GM21381 (cell line): ENCODE measurements at regions not wholly inside any gene's neighbourhood (a gene's known extent, or its start where the extent isn't known, plus 50 kb on each side); places are given as distances from the start of the nearest gene placed in this dataset.

ENCODE experiments used
- ATAC-seq: cut with Tn5 transposase; IDR thresholded peaks from one replicate; pipeline ENCODE4 v1.9.1; 2021; ENCODE audit warnings: mild to moderate bottlenecking, moderate library complexity; ENCODE audit not compliant: unreplicated experiment

DNA sequence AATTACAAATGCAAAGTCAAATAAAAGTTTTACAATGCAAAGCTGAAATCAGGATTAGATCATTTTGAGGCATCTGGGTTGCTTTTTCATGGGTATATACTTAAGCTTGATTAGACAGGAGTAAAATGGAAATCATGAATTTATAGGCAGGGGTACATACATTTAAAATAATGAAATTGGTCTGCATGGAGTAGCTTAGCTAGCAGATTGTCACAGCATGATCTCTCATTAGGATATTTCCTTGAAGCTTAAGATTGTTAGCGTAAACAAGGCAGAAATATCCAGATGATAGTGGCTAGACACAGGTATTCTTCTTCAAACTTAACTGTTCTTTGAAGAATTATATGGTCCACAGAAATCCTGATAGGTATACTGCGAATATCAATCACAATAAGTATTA is 1627.0 kb upstream of the PCDH20 start:
- ATAC-seq: no peak

DNA sequence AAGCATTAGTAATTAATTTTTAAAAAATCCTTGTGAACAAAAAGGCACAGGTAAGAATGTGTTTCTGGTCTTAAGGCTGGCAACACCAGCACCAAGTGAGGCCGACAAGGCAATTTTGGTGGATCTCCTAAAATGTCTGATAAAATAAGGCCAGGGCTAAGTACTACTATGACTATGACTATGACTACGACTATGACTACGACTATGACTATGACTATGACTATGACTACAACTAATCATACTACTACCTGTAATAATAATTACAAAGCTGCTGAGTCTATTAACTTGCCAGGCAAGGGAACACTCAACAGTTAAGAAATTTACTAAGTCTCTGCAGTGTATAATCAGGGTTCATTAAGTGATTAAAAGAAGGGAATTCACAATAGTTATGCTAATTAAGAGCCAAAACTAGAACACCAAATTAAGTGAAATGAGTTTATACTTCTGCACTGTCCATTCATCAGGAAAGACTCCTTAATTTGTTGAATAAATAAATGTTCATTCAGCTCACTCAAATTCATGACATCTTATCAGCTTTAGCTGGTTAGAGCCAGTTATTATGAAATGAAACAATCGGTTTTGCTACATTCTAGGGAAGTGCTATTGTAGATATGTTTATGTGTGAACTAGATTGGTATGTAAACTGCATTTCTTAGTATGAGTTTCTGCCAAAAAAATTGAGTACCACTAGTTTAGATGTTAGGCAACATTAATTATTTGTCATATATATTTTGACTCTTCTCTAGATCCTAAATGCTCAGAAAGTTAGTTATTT is 1626.2 kb upstream of the PCDH20 start:
- ATAC-seq: no peak

DNA sequence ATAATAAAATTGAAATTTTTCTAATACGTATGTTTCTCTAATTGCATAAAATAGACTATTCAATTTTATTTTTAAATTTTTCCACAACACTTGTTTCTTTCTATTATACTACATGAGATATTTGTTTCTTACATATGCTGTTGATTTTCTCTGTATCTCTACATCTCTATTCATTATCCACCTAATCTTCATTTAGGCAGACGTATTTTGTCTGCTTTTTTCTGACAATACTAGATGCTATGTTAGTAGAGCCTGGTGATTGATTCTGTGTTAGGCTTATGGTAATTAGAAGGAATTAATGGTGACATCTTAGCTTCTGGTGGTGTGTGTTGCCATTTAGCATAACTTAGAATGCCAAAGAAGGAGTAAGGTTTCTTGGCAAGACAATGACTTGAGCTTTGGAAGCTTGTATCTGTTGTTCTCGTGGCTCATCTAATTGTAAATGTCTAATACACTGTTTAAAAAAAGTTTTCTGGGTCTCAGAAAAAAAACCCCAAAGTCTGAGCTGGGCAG is 1610.7 kb upstream of the PCDH20 start:
- ATAC-seq: no peak

- no peak for ATAC-seq
Observed at GRCh38 chr13:63025741-63026140, 1610.1 kb upstream of the PCDH20 start.

DNA sequence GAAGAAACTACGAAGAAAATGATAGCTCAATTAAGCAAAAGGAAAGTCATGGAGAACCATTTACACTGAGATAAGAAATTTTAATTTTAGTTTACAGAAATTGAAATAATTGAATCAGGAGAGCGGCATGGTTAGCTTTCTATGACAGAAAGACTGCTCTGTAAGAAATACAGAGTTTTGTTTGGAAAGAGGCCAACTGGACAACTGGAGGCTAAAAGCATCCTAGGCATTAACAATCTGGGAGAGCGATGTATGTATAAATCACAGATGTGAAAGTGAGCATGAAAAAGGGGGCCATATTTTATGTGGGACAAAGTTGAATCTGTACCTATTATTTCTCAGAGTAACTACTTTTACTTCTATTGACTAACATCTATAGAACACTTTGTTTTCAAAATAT is 1608.8 kb upstream of the PCDH20 start:
- ATAC-seq: no peak

DNA sequence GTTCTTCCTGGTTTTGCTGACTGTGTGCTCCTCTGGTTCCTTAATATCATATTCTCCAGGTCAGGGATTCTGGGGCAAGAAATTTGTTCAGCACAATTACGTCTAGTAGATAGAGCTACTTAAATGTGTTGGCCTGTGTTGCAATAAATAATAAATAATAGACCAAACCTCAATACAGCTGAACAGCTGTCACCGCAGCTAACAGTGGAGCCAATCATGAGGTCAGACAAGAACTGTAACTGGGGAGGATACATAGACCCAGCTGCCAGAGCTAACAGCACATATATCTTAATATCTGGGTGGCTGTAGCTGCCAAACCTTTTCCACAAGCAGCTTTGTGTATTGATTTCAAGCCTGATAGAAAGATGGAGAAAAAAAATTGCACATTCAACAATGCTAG is 1596.3 kb upstream of the PCDH20 start:
- no peak for ATAC-seq

- no peak for ATAC-seq
Observed at GRCh38 chr13:63010072-63010658, 1594.5 kb upstream of the PCDH20 start.

DNA sequence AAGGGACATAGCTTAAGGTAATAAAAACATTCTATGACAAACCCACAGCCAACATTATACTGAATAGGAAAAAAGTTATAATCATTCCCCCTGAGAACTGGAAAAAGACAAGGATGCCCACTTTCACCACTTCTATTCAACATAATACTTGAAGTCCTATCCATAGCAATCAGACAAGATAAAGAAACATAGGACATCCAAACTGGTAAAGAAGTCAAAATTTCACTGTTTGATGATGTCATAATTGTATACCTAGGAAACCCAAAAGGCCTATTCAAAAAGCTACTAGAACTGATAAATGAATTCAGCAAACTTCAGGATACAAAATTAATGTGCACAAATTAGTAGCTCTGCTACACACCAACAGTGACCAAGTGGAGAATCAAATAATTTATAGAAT is 1590.0 kb upstream of the PCDH20 start:
- no peak for ATAC-seq

DNA sequence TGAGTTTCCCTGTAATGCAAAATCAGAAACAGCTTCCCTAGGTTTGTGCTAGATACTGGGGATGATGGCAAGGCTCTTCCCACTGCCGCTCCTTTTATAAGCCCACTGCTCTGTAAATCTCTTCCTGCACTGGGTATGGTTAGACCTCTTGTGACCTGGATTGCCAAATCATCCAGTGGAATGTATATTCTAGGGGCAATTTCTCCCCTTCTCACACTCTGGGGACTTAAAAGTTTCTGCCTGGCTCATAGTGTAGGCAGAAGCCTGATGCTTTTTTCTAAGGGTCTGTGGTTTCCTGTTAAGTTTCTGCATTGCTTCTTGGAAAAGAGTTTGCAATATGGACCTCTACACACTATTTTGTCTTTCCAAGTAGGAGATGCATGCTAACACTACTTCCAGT is 1582.0 kb upstream of the PCDH20 start:
- no peak for ATAC-seq

DNA sequence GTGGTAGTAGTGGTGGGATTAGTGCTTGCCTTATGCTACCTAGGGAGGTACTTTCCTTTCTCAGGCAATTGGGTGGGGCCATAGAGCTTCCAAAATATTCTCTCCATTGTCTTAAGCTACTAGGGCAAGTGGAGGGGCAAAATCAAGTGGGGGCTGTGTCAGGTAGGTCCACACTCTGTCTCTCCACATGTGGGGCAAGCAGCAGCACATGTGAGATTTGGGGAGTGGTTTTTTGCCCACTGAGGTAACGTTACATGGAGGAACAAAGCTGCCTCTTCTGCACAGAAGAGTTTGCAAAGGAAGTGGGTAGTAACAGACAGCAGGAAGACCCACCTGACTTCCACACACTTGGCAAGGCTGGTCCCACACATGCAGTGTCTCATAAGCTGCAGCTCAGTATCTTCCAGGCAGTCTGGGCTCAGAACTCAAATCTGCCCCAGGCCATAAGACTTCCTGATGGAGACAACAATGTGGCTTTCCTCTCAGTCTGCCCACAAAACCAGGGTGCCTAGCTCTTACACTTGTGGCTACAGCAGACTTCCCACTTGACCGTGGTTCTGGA is 1581.5 kb upstream of the PCDH20 start:
- no peak for ATAC-seq

DNA sequence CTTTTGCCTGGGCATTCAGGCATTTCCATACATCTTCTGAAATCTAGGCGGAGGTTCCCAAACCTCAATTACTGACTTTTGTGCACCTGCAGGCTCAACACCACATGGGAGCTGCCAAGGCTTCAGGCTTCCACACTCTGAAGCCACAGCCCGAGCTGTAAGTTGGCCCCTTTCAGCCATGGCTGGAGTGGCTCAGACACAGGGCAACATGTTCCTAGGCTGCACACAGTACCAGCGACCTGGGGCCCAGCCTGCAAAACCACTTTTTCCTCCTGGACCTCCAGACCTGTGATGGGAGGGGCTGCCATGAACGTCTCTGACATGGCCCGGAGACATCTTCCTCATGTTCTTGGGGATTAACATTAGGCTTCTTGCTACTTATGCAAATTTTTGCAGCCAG is 1558.2 kb upstream of the PCDH20 start:
- ATAC-seq: no peak

GRCh38 chr13:62964522-62964921 is 1548.9 kb upstream of the PCDH20 start:
- no peak for ATAC-seq

- no peak for ATAC-seq
Observed at GRCh38 chr13:62960723-62961122, 1545.1 kb upstream of the PCDH20 start.

- no peak for ATAC-seq
Observed at GRCh38 chr13:62933809-62934208, 1518.2 kb upstream of the PCDH20 start.

- no peak for ATAC-seq
Observed at GRCh38 chr13:62932256-62932883, 1516.7 kb upstream of the PCDH20 start.

GRCh38 chr13:62931853-62932252 is 1516.2 kb upstream of the PCDH20 start:
- ATAC-seq: no peak

DNA sequence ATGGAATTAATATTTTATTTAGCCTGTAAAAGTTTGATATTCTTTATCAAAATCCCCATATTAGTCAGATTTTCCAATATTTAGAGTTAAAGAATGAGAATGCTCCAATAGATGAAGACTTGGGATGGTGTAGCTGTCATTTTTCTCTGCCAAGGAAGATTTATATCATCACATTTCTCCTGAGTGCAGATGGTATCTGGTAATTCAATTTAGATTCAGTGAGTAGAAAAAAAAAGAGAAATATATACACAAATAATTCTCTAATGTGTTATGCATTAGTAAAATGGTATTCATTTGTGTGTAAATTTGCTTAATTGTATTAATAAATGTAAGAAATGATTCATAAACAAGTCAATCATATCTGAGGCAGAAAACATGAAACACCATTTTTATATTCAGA is 1508.7 kb upstream of the PCDH20 start:
- ATAC-seq: no peak

DNA sequence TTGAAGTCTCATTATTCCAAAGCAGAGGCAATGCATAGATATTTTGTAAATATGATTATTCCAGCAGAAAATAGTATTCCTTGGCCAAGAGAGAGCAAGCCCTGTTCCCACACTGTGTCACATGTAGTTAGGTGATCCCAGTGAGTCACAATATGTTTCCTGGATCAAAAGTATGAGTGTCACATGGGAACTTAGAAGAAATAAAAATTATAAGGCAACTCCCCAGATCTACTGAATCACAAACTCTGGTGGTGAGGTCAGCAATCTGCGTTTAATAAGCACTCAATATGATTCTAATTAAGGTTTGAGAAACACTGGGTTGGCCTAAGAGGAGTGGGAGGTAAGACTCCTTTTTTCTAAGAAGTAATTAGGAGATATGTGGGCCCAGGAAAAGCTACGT is 1504.5 kb upstream of the PCDH20 start:
- ATAC-seq: no peak

- no peak for ATAC-seq
Observed at GRCh38 chr13:62919491-62919890, 1503.8 kb upstream of the PCDH20 start.

GRCh38 chr13:62910541-62911060 is 1495.0 kb upstream of the PCDH20 start:
- no peak for ATAC-seq

DNA sequence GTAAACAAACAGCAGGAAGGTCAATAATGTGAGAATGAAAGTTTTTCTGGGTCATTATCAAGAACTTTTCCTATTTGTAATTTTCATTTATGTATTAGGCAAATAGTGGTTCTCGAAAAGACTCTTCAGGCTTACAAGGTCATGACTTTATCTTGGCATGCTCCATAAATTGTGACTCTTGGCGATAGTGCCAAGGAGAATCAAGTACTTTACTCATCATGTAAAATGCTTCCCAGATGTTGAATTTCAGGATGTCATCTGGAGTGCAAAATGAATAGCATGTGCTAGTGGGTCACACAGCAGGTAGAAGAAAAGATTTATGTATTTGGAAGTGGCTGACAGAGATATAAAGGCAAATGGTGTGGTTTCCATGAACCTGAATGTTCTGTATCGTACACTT is 1492.7 kb upstream of the PCDH20 start:
- no peak for ATAC-seq

GRCh38 chr13:62906896-62907295 is 1491.2 kb upstream of the PCDH20 start:
- no peak for ATAC-seq
